Stimulated activated CD8-positive, alpha-beta memory T cell treated with anti-CD3 and anti-CD28 coated beads, Interleukin-12 subunit alpha, Interleukin-12 subunit beta, amount 100 ng/mL, for 1 hour (primary cell): ENCODE measurements at regions not wholly inside any gene's neighbourhood (a gene's known extent, or its start where the extent isn't known, plus 50 kb on each side); places are given as distances from the start of the nearest gene placed in this dataset.

Experiments
- DNase-seq: peaks from one replicate; pipeline ENCODE4 v3.0.0-alpha.2; 2020; ENCODE audit warnings: low read depth

DNA sequence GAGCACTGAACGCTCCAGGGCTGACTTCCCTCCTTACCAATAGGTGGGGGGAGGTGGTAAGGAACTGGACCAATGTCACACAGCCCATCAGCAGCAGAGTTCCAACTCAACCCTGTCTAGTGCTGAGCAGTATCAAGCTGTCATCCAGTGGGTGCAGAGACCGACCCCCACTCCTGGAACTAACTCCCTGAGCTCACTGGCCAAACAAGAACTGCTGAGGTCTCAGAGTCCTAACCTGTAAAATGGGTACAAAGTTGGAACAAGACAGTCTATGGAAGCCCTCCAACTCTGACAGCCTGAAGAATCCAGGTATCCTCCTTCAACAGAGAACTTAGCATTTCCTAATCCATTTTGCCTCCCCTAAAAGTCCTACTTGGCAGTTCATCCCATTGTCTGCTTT, 91.1 kb upstream of the CLMN start:
- DNase-seq, result no peak

DNA sequence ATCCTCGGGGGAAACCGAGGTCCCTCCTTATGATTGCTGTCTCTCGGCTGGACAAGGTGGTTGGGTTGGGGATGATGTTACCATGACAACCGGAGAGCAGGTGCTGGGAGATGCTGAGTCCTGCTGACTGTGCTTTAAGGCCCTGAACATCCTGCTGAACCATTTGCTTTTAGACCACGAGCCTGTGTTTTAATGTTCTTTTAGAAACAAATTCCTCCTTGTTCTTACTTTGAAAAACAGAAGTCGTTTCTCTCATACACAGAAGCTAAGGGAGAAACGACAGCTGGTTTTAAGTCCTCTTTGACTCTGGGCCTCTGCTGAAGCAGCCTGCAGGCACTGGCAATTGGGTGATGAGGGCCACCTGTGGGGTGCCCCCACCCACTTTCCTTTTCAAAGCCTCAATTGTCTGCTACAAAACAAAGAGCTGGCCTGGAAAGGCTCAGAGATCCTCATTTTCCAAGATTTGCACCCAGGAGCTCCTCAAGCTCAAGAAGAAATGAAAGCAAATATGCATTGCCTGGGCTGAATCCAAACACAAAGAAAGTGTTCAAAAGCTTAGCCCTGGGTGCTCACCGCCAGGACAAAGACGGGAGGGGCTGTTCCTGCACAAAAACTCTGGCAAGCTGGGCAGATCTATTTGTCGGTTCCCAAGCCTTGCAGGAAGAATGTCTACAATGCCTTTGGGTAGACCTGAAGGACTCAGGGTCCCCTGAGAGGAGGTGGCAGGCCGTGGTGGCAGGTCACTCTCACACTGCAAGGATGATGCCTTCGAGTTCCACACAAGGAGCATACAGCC, 90.0 kb upstream of the CLMN start:
- no peak for DNase-seq

DNA sequence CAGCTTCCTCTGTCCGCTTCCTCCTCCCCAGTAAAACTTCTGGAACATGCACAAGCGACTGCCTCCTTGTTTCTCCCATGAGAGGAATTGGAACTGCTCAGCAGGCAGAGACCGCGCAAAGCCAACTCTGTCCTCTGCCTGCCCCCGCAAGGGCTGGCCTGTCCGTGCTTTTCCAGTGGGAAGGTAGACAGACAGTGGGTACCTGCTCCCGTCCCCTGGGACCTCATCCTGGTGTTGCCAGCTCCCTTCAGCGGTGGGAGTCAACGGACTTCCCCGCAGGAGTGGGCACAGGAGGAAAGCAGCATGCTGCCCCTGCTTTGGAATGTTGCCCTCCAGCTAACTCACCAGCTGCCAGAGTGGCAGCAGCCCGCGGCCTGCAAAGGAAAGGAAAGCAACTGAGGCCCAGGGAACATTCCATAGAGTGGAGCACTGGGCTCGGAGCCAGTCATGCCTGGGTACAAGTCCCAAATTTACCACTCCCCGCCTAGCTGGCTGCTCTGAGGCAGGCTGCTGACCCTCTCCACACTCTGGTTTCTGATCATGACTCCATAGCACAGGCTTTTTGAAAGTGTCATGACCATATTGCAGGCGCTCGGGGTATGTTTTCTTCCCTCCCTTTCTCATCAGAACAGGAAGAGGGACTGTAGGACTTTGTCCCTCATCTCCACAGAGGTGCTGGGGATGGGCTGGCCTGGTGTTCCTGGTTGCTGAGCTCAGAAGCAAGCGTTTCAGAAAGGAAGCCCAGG, 89.2 kb upstream of the CLMN start:
- no peak for DNase-seq

DNA sequence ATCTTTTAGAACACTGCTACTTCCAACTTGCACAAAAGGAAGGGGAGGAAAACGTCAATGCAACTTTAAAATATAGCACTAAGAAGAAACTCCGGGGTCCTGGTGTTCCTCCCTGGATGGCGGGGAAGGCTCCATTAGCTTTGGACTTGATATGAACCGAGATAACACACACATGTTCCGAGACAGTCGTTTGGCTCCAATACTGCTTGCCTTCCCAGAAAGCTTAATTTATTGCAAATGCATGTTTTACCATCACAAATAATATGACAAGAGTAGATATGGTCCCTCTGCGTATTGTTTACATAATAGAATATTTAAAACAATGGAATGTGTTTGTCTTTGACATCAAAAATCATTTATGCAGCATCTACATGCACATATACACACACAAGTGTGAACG, 87.6 kb upstream of the CLMN start:
- no peak for DNase-seq

- no peak for DNase-seq
Measured at GRCh38 chr14:95406756-95407277, 87.1 kb upstream of the CLMN start.

- DNase-seq, result no peak
Measured at GRCh38 chr14:95404583-95404982, 84.9 kb upstream of the CLMN start.

DNA sequence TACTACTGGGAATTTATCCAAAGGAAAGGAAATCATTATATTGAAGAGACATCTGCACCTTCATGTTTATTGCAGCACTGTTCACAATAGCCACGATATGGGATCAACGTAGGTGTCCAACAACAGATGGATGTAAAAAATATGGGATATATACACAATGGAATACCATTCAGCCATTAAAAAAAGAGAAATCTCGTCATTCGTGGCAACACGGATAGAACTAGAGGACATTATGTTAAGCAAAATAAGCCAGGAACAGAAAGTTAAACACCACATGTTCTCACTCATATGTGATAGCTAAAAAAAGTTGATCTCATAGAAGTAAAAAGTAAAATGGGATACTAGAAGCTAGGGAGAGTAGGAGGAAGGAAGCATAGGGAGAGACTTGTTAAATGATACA, 82.9 kb upstream of the CLMN start:
- DNase-seq, result no peak

- DNase-seq, result no peak
Measured at GRCh38 chr14:95402176-95402575, 82.5 kb upstream of the CLMN start.

DNA sequence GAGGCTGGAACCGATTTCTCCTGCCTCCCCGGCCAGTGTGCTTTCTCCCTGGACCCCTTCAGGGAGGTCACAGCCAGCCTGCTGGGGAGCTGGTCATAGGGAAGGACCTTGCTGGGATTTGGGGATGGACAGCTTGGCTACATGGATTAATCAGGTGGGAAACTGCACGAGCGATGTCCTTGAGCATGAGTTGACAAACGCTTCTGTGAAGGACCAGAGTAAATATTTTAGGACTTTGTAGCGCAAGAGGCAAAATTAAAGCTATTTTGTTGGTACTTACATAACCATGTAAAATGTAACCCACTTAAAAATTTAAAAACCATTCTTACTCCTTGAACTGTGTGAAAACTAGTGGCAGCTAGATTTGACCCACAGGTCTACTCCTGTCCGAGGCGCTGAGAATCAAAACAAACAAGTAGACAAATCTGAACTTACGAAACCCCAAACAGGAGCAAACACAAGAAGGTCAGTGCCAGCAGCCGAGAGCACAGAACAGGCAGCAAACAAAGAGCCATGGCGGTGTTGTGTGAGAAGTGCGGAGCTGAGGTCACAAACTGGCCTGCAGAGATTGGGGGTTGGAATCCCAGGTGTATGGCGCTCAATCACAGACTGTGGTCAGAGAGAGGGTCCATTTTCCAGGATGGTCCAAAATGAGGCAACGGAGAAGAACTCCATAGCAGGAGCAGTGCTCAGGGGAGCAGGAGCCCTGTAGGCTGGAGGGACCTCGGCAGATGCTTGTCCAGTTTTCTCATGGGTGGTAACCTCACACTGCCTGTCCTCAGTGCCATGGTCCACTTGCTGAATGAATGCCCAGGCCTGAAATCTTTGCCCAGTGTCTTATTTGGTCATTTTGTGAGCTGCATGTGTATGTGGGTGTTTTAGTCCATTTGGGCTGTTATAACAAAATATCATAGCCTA, 79.2 kb upstream of the CLMN start:
- DNase-seq, result no peak

DNA sequence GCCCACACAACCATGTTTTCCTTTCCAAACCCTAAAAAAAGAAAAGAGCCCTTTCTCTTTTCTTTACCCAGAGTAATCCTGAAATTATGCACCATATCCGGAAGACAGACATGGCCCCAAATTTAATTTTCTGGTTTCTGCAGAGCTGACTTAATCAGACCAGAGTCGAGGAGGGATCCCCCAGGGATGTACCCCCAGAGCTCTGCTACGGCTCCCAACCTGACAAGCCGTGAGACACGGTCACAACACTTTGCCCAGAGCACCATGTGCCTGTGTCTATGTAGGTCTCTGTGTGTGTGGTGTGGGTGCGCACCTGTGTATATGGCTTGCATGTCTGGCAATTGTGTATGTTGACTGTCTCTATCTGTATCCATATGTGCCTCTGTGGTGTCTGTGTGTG, 77.6 kb upstream of the CLMN start:
- DNase-seq, result no peak

DNA sequence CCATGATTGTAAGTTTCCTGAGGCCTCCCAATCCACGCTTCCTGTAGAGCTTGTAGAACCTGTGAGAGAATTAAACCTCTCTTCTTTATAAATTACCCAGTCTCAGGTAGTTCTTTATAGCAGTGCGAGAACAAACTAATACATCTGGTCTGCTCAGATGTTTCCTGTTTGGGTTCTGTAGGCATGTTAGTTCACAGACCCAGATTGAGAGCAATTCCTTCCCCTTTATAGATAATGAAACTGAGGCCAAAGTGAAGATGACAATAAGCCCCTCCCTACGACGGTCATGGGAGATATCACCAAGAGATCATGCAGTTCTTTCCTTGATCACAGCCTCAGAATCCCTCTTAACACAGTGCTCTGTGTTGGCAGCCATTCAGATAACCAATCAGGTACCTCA, 76.5 kb upstream of the CLMN start:
- no peak for DNase-seq

DNA sequence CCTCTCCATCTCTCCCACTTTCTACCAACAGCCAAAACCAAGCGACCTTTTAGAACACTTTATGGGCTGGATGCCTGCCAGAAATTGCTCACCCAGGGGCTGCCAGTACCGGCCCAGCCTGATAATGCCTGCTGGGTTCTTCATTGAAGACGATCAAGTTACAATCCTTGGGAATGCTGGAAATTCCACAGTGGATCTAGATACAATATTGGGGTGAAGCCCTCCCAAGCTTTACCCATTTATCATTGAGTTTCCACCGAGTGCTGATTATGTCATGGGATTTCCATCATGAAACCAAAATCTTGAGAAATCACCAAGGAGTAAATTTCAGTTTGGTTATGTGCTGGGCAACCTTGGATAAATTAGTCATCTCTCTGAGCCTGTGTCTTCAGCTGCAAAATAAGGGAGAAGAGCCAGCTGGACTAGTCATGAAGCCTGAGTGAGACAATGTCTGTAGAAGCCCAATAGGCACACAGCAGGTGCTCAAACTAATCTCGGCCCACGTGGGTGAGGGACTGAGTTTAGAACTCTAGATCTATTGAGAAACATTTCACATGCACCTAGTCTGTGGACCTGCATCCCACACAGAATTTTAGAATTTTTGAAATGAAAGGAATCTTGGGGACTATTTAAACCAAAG, 75.5 kb upstream of the CLMN start:
- no peak for DNase-seq

DNA sequence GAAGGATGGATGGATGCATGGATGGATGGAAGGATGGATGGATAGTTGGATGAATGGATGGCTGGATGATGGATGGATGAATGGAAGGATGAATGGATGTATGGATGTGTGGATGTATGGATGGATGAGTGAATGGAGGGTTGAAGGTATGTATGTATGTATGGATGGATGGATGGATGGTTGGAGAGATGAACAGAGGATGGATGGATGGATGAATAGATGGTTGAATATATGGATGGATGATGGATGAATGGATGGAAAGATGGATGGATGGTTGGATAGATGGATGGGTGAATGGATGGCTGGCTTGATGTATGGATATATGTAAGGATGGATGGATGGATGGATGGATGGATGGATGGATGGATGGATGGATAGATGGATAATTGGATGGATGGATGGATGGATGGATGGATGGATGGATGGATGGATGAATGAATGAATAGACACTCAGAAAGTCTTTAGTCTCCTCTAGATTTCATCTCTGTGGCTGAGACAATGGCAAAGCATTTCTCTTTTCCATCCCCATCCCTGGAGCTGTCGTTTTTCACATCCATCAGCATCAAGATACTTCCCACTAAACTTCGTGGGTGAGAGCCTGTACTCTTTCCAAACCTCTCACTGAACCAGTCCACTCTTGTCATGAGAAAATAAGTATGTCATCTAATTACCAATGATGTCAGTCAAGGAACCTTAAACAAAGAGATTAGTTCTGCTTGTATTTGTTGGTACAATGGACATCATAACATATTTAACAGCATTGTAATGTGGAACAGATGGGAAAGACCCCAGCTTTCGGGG, 74.8 kb upstream of the CLMN start:
- DNase-seq, result no peak

GRCh38 chr14:95392841-95393240, 73.1 kb upstream of the CLMN start:
- no peak for DNase-seq

DNA sequence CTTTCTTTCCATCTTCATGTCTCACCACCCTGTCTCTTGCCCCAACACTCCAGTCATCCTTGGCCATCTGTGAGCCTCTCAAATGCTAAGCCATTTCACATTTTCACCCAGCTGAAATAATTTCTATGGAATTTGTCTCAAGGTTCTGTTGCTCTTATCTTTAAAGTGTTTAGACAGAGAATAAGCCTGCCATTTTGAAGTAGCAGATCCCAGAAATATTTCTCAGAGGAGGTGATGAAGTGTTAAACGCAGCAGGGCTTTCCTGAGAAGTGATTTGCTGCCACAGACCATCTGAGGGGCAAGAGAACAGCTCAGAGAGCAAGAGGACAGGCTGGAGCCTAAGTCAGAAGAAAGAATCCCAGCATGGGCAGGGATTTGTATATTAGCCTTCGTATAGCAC, 71.6 kb upstream of the CLMN start:
- DNase-seq, result no peak

- no peak for DNase-seq
Measured at GRCh38 chr14:95389471-95390011, 69.8 kb upstream of the CLMN start.

DNA sequence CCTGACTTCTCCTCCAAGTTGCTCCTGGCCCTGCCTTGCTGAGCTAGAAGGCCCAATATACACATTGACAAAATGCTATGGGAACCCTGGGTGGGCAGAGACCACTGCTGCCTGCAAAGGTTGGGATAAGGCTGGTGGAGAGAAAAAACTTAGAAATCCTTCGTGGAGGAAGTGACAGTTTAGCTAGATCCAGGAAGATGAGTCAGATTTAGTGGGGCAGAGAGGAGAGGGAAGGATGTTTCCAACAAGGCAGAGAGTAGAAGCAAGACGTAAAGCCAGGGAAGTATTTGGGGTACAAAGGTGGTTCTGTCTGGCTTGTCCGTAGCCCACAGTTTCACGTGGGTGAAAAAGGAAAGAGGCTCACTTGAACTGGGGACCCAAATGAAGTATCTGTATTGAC, 69.0 kb upstream of the CLMN start:
- DNase-seq, result no peak

DNA sequence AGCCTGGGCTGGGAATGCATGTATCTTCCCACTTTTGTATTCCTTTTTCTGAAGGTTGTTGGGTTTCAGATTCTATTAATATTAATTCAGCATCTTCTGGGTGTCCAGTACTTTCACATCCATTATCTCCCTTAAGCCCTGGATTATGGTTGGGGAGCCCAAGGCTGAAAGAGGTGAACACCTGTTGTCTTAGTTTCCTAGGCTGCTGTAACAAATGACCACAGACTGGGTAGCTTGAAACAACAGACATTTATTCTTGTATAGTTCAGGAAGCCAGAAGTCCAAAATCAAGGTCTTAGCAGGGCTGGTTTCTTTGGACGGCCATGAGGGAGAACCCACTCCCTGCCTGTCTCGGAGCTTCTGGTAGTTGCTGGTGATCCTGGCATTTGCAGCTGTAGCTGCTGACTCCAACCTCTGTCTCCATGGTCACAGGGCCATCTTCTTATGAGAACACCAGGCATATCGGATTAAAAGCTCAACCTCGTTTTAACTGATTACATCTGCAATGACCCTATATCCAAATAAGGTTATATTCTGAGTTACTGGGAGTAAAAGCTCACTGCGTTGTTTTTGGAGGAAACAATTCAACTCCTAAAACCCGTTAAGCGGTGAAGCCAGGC, 68.2 kb upstream of the CLMN start:
- no peak for DNase-seq

DNA sequence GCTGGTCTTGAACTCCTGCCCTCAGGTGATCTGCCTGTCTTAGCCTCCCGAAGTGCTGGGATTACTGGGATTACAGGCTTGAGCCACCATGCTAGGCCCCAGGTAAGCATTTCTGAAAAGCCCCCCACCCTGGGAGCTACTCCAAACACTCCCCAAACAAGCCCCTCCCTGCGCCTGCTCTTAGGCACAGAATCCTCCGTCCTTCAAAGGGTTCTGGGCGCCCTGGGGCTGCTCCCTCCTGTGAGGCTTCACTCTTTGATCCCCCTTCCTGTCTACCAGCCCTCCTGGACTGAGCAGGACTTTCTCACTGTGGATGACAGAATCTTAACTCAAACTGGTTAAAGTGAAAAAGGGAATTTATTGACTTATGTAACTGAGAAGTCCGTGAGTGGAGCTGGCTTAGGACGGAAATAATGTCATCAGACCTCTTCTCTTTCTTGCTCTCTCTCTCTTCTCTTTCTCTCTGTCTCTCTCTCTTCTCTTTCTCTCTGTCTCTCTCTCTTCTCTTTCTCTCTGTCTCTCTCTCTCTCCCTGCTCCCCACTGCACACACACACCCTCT, 66.9 kb upstream of the CLMN start:
- no peak for DNase-seq

GRCh38 chr14:95385701-95386100, 66.0 kb upstream of the CLMN start:
- DNase-seq, result no peak
